SK-N-SH (cell line): ENCODE measurements at regions not wholly inside any gene's neighbourhood (a gene's known extent, or its start where the extent isn't known, plus 50 kb on each side); places are given as distances from the start of the nearest gene placed in this dataset.

Source experiments
- CTCF ChIA-PET: fragments of 300-600, 350-600 bp; formaldehyde crosslinking; extraction: SDS; loops from one replicate; lab custom pipeline; 2021; lab: Yijun Ruan, JAX
- POLR2A ChIA-PET: fragments of 350-600 bp; sonication (Branson Sonifier 250); formaldehyde crosslinking; extraction: SDS; loops from one replicate; lab custom pipeline; 2020; ENCODE audit warnings: antibody characterized with exemption, inconsistent platforms; lab: Yijun Ruan, JAX
- DNase-seq: peaks from one replicate; pipeline ENCODE4 v3.0.0; 2012
- H2AFZ ChIP-seq: fragments of 200-600 bp; sonication (generic); 2 replicates; pipeline ENCODE4 v1.8.1; 2016; ENCODE audit warnings: antibody characterized with exemption, mild to moderate bottlenecking, low read depth
- H3F3A ChIP-seq: fragments of 200-600 bp; sonication (generic); replicated peaks from 2 replicates; pipeline ENCODE3; 2016; ENCODE audit warnings: antibody characterized with exemption, mild to moderate bottlenecking; ENCODE audit not compliant: insufficient read depth
- H3K27ac ChIP-seq, 2 experiments: fragments of 200-500 bp in 1 of 2; fragments of 200-600 bp in 1 of 2; sonication (Bioruptor generic) in 1 of 2; sonication (generic), shearing (Covaris generic) in 1 of 2; 2 replicates each; pipeline versions ENCODE4 v1.5.1 to v1.6.1; 2014 to 2016; ENCODE audit warnings: low read depth in 2 of 2, inconsistent platforms in 1 of 2, low read length in 1 of 2, mild to moderate bottlenecking in 1 of 2, mixed read lengths in 1 of 2
- H3K27me3 ChIP-seq: fragments of 200-600 bp; sonication (generic), shearing (Covaris generic); 2 replicates; pipeline ENCODE4 v1.6.1; 2016; ENCODE audit warnings: mixed run types; ENCODE audit not compliant: insufficient read depth
- H3K36me3 ChIP-seq, 2 experiments: fragments of 200-500 bp in 1 of 2; fragments of 200-600 bp in 1 of 2; sonication (Bioruptor generic) in 1 of 2; sonication (generic) in 1 of 2; replicated peaks in 1 of 2; 2 replicates each; pipeline versions ENCODE3 to v1.5.1; 2014 to 2016; ENCODE audit warnings: low read length in 1 of 2, mild to moderate bottlenecking in 1 of 2; ENCODE audit not compliant: insufficient read depth in 2 of 2, control insufficient read depth in 1 of 2
- H3K4me1 ChIP-seq, 2 experiments: fragments of 200-500 bp in 1 of 2; fragments of 200-600 bp in 1 of 2; sonication (Bioruptor generic) in 1 of 2; sonication (generic), shearing (Covaris generic) in 1 of 2; 2 replicates each; pipeline versions ENCODE4 v1.5.1 to v1.6.1; 2014 to 2016; ENCODE audit warnings: low read depth in 1 of 2, low read length in 1 of 2, mixed run types in 1 of 2; ENCODE audit not compliant: insufficient read depth in 2 of 2, control insufficient read depth in 1 of 2
- H3K4me2 ChIP-seq: fragments of 200-600 bp; sonication (generic), shearing (Covaris generic); 2 replicates; pipeline ENCODE4 v1.6.1; 2017; ENCODE audit warnings: mixed run types
- H3K4me3 ChIP-seq, 2 experiments: fragments of 200-500 bp in 1 of 2; fragments of 200-600 bp in 1 of 2; sonication (Bioruptor generic) in 1 of 2; sonication (generic), shearing (Covaris generic) in 1 of 2; 2 replicates each; pipeline versions ENCODE4 v1.5.1 to v1.8.1; 2014 to 2016; ENCODE audit warnings: low read depth in 2 of 2, inconsistent platforms in 1 of 2, low read length in 1 of 2, mild to moderate bottlenecking in 1 of 2, mixed read lengths in 1 of 2, moderate library complexity in 1 of 2
- H3K79me2 ChIP-seq: fragments of 200-600 bp; sonication (generic); 2 replicates; pipeline ENCODE4 v1.8.1; 2017; ENCODE audit warnings: mild to moderate bottlenecking; ENCODE audit not compliant: insufficient read depth
- H3K9ac ChIP-seq: fragments of 200-600 bp; sonication (generic); 2 replicates; pipeline ENCODE4 v1.6.1; 2017; ENCODE audit warnings: mixed run types
- H3K9me2 ChIP-seq: fragments of 200-600 bp; sonication (generic); 2 replicates; pipeline ENCODE4 v1.6.1; 2017; ENCODE audit warnings: mixed run types
- H3K9me3 ChIP-seq: fragments of 200-600 bp; sonication (generic); 2 replicates; pipeline ENCODE4 v1.6.1; 2017; ENCODE audit warnings: mixed run types, mild to moderate bottlenecking, moderate library complexity
- H4K20me1 ChIP-seq: fragments of 200-600 bp; sonication (generic); 2 replicates; pipeline ENCODE4 v1.6.1; 2017; ENCODE audit warnings: mild to moderate bottlenecking, mixed run types; ENCODE audit not compliant: insufficient read depth
- CHD2 ChIP-seq: fragments of 150-350 bp; IDR thresholded peaks from 2 replicates; pipeline ENCODE4 v1.6.1; 2018; ENCODE audit warnings: low read length; ENCODE audit not compliant: partially characterized antibody
- EZH2phosphoT487 ChIP-seq: fragments of 200-600 bp; sonication (generic); IDR thresholded peaks from 2 replicates; pipeline ENCODE4 v1.6.1; 2017; ENCODE audit warnings: low read depth, mixed run types, mild to moderate bottlenecking, antibody characterized with exemption, moderate library complexity, borderline replicate concordance
- FOSL2 ChIP-seq: IDR thresholded peaks from 2 replicates; pipeline ENCODE4 v1.4.0; 2012; ENCODE audit warnings: low read depth, mild to moderate bottlenecking, moderate library complexity, borderline replicate concordance
- GABPA ChIP-seq: IDR thresholded peaks from 2 replicates; pipeline ENCODE4 v1.4.0; 2012; ENCODE audit warnings: low read depth, mild to moderate bottlenecking
- GATA2 ChIP-seq: sonication (generic); formaldehyde crosslinking; IDR thresholded peaks from 2 replicates; pipeline ENCODE4 v1.5.0; 2020; ENCODE audit warnings: mild to moderate bottlenecking, missing genetic modification reagents
- JUND ChIP-seq: IDR thresholded peaks from 2 replicates; pipeline ENCODE4 v1.4.0; 2012
- MAX ChIP-seq: IDR thresholded peaks from 2 replicates; pipeline ENCODE4 v1.4.0; 2012; ENCODE audit warnings: low read depth
- MEF2A ChIP-seq: IDR thresholded peaks from 2 replicates; pipeline ENCODE4 v1.4.0; 2012; ENCODE audit warnings: low read depth, borderline replicate concordance
- MXI1 ChIP-seq: IDR thresholded peaks from 2 replicates; pipeline ENCODE4 v1.6.1; 2012; ENCODE audit warnings: mild to moderate bottlenecking, low read depth, low read length, improper control_type of control experiment
- NFIC ChIP-seq: IDR thresholded peaks from 2 replicates; pipeline ENCODE4 v1.4.0; 2012; ENCODE audit warnings: borderline replicate concordance
- NRF1 ChIP-seq: IDR thresholded peaks from 2 replicates; pipeline ENCODE4 v1.6.1; 2012; ENCODE audit warnings: low read depth, mild to moderate bottlenecking, low read length
- RFX5 ChIP-seq: IDR thresholded peaks from 2 replicates; pipeline ENCODE4 v1.6.1; 2012; ENCODE audit warnings: mild to moderate bottlenecking, improper control_type of control experiment, low read length
- SMC3 ChIP-seq: IDR thresholded peaks from 2 replicates; pipeline ENCODE4 v1.6.1; 2012; ENCODE audit warnings: low read depth, low read length, improper control_type of control experiment
- USF2 ChIP-seq: fragments of 150-350 bp; IDR thresholded peaks from 2 replicates; pipeline ENCODE4 v1.6.1; 2017; ENCODE audit warnings: antibody characterized with exemption, low read length, low read depth, borderline replicate concordance
- YY1 ChIP-seq: IDR thresholded peaks from 2 replicates; pipeline ENCODE4 v1.4.0; 2012; ENCODE audit warnings: low read depth, mild to moderate bottlenecking
- WGBS: methylation state at CpG from one replicate; pipeline ENCODE4 v1.1.6; 2017; ENCODE audit warnings: low lambda C conversion rate; 5-methylcytosine and 5-hydroxymethylcytosine counted together
- TF ChIP-seq, protein P1 (sequence below): IDR thresholded peaks from 2 replicates; pipeline ENCODE4 v1.4.0; 2012; ENCODE audit warnings: low read depth, borderline replicate concordance

GRCh38 chr7:136405931-136406777, 429.0 kb upstream of the MTPN start (continued):
- TF ChIP-seq USF2 (no peak), MXI1 (no peak)
- TF ChIP-seq, all 33 proteins: peak for 4

GRCh38 chr7:136403591-136403990, 426.4 kb upstream of the MTPN start:
- Histone ChIP-seq H3K4me2 (no peak overlapping the region), H3K79me2 (no peaks in the 10 kb centered on the region), H3K27ac (no peak overlapping the region), H3K9ac (no peak overlapping the region), H3K36me3 (no peaks in the 10 kb centered on the region), H3K9me2 (no peaks in the 10 kb centered on the region), H3K9me3 (0 out of 2 replicates have a peak, but pooled peaks cover 3% of the 10 kb centered on the region), H2AFZ (no peak overlapping the region), H3K27me3 (no peaks in the 10 kb centered on the region), H3F3A (no peaks in the 10 kb centered on the region), H4K20me1 (no peaks in the 10 kb centered on the region), H3K4me3 (no peak overlapping the region), H3K4me1 (peaks cover 0 to 2% of the 10 kb centered on the region in 2 experiments; a peak in 1 of 4 replicates)
- DNase-seq = no peak
- WGBS = 38% methylated on average over 4 of the region's 4 CpGs
- TF ChIP-seq GATA2 (CRISPR knock-in tag) (no peak), NFIC (no peak), RFX5 (no peak), YY1 (no peak), GABPA (no peak), EZH2phosphoT487 (no peak), MAX (no peak), MEF2A (no peak)
- TF ChIP-seq, protein P1, sequence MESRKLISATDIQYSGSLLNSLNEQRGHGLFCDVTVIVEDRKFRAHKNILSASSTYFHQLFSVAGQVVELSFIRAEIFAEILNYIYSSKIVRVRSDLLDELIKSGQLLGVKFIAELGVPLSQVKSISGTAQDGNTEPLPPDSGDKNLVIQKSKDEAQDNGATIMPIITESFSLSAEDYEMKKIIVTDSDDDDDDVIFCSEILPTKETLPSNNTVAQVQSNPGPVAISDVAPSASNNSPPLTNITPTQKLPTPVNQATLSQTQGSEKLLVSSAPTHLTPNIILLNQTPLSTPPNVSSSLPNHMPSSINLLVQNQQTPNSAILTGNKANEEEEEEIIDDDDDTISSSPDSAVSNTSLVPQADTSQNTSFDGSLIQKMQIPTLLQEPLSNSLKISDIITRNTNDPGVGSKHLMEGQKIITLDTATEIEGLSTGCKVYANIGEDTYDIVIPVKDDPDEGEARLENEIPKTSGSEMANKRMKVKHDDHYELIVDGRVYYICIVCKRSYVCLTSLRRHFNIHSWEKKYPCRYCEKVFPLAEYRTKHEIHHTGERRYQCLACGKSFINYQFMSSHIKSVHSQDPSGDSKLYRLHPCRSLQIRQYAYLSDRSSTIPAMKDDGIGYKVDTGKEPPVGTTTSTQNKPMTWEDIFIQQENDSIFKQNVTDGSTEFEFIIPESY = no peak
- CTCF ChIA-PET = no interaction called here
- POLR2A ChIA-PET = no interaction called here

DNA sequence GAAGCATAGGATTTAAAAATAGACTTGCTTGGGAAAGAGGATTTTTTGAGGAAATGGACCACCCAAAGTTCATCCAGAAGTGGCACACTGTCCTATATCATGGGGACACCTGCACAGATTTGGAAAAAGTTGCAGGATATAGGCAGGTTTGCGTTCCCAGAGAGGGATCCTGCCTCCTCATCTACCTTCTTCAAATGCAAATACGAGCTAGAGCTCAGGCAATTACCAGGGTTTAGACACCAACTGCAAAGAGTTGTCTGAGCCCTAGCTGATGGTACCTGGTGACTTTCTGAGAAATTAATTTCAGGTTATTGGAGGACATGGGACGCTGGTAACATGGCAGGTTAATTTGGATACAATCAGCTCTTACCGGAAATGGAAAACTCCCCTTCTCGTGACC, 423.7 kb upstream of the MTPN start:
- H3K9me2 ChIP-seq = no peaks in the 10 kb centered on the region
- ChIA-PET POLR2A (no interaction called here), CTCF (interaction anchor here (0.9 to 1.0 kb wide), 2 partner anchors 12 to 46 kb away, joined by 3 read pairs; no protein-coding TSS in a partner anchor)
- H3K27me3 ChIP-seq = no peaks in the 10 kb centered on the region
- no peak overlapping the region for H3K9ac ChIP-seq
- H4K20me1 ChIP-seq = no peaks in the 10 kb centered on the region
- H2AFZ ChIP-seq = no peak overlapping the region
- no peaks in the 10 kb centered on the region for H3F3A ChIP-seq
- H3K4me3 ChIP-seq = no peak overlapping the region
- no peaks in the 10 kb centered on the region for H3K4me1 ChIP-seq
- no peaks in the 10 kb centered on the region for H3K79me2 ChIP-seq
- DNase-seq = no peak
- no peaks in the 10 kb centered on the region for H3K36me3 ChIP-seq
- no peak for TF ChIP-seq MEF2A
- TF ChIP-seq NFIC = no peak
- TF ChIP-seq FOSL2 = no peak
- TF ChIP-seq NRF1 = no peak
- TF ChIP-seq CHD2 = no peak
- TF ChIP-seq JUND = no peak
- TF ChIP-seq EZH2phosphoT487 = no peak
- no peak for TF ChIP-seq RFX5
- TF ChIP-seq SMC3 = no peak
- no peak for TF ChIP-seq GABPA
- no peak overlapping the region for H3K4me2 ChIP-seq
- WGBS = 28% methylated on average over 5 of the region's 5 CpGs
- H3K9me3 ChIP-seq = peaks cover 8% of the 10 kb centered on the region; the same call in 1 of the 2 replicates
- H3K27ac ChIP-seq = no peak overlapping the region
